ENCODE measurements at regions not wholly inside any gene's neighbourhood (a gene's known extent, or its start where the extent isn't known, plus 50 kb on each side); places are given as distances from the start of the nearest gene placed in this dataset.
"Not testable (repeated sequence)": the region's sequence is repeated elsewhere in the genome, so short reads cannot be mapped to it uniquely, and the experiment has no call there.

GRCh38 chr4:82125787-82126297 is 247.9 kb downstream of the HNRNPD start:
- H3K36me3 Mint-ChIP-seq (ENCODE audit: low read depth): no peaks in the 10 kb centered on the region

GRCh38 chr4:82124932-82125786 is 248.6 kb downstream of the HNRNPD start:
- H3K36me3 Mint-ChIP-seq (ENCODE audit: low read depth): no peaks in the 10 kb centered on the region
- peaks cover 38% of the 10 kb centered on the region for H3K4me1 Mint-ChIP-seq
- no peak overlapping the region for H3K4me3 Mint-ChIP-seq
- TF ChIP-seq, protein P1, sequence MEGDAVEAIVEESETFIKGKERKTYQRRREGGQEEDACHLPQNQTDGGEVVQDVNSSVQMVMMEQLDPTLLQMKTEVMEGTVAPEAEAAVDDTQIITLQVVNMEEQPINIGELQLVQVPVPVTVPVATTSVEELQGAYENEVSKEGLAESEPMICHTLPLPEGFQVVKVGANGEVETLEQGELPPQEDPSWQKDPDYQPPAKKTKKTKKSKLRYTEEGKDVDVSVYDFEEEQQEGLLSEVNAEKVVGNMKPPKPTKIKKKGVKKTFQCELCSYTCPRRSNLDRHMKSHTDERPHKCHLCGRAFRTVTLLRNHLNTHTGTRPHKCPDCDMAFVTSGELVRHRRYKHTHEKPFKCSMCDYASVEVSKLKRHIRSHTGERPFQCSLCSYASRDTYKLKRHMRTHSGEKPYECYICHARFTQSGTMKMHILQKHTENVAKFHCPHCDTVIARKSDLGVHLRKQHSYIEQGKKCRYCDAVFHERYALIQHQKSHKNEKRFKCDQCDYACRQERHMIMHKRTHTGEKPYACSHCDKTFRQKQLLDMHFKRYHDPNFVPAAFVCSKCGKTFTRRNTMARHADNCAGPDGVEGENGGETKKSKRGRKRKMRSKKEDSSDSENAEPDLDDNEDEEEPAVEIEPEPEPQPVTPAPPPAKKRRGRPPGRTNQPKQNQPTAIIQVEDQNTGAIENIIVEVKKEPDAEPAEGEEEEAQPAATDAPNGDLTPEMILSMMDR (IDR thresholded peaks at IDR 0.05): no peak
- peak overlapping the region; percentile 50 for H3K27ac Mint-ChIP-seq
- H3K27me3 Mint-ChIP-seq (ENCODE audit: low read depth, poor library complexity): peaks cover 9% of the 10 kb centered on the region
- no peak for DNase-seq
- H3K9me3 Mint-ChIP-seq: peaks cover 4% of the 10 kb centered on the region

More at GRCh38 chr4:82125787-82126297, 247.9 kb downstream of the HNRNPD start:
- Mint-ChIP-seq H3K9me3 (peaks cover 4% of the 10 kb centered on the region), H3K4me3 (no peak overlapping the region), H3K4me1 (peaks cover 38% of the 10 kb centered on the region), H3K27ac (peak overlapping the region; percentile 50), H3K27me3 (ENCODE audit: low read depth, poor library complexity) (peaks cover 9% of the 10 kb centered on the region)
- TF ChIP-seq, protein P1 (IDR thresholded peaks at IDR 0.05): no peak
- DNase-seq: no peak

DNA sequence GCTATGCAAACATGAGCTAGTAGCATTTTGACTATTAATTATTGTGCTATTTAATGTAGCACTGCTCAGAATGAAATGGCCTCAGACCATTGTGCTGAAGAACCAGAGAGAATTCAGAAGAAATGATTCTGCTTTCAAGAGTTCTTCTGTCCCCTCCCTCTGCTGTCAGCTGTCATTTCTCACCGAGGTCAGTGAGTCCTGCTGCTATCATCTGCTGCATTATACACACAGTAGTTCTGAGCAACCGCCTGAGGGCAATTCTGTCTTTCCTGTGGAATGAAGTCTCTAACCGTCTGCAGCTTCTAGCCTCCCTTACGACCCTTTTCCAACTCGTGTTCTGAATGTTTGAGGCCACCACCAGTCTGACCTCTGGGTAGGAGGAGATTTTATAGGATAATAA is 249.4 kb downstream of the HNRNPD start:
- Mint-ChIP-seq H3K27ac (no peak overlapping the region), H3K36me3 (ENCODE audit: low read depth) (no peaks in the 10 kb centered on the region), H3K4me3 (no peak overlapping the region), H3K4me1 (peaks cover 38% of the 10 kb centered on the region), H3K9me3 (peaks cover 4% of the 10 kb centered on the region), H3K27me3 (ENCODE audit: low read depth, poor library complexity) (peaks cover 9% of the 10 kb centered on the region)
- TF ChIP-seq, protein P1 (IDR thresholded peaks at IDR 0.05): no peak
- DNase-seq: no peak

DNA sequence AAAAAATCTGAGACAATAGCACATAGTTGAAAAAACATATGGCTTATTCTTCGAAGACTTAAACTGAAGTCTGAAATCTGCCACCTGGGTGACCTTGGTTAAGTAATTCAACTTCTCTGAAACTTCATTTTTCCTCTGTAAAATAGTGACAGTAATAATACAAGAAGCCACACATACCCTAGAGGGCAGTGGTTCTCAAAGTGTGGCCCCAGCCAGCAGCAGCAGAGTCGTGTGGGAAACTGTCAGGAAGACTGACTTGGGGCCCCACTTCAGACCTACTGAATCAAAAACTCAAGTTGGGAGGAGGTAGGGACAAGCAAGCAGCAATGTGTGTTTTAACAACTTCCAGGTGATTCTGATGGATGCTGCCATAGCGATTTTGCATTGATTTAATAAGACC is 249.9 kb downstream of the HNRNPD start:
- Mint-ChIP-seq H3K36me3 (ENCODE audit: low read depth) (no peaks in the 10 kb centered on the region), H3K9me3 (peaks cover under 1% of the 10 kb centered on the region), H3K27me3 (ENCODE audit: low read depth, poor library complexity) (peaks cover 5% of the 10 kb centered on the region), H3K4me3 (no peak overlapping the region), H3K4me1 (peaks cover 38% of the 10 kb centered on the region), H3K27ac (no peak overlapping the region)
- DNase-seq: no peak
- TF ChIP-seq, protein P1 (IDR thresholded peaks at IDR 0.05): no peak

DNA sequence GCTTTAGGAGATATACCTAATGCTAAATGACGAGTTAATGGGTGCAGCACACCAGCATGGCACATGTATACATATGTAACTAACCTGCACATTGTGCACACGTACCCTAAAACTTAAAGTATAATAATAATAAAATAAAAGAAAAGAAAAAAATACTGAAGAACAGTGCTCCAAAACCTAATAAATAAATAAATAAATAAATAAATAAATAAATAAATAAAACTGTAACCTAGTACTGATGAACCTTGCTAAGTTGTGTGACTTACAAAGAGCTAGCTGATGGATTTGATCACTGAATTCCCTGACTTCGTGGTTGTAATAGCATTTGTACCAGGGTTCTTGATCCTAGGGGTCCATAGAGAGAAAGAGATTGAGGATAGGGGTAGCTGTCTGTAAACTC is 258.6 kb downstream of the HNRNPD start:
- not testable (repeated sequence) for DNase-seq; H3K4me1 Mint-ChIP-seq; H3K4me3 Mint-ChIP-seq; H3K36me3 Mint-ChIP-seq (ENCODE audit: low read depth); H3K9me3 Mint-ChIP-seq; H3K27ac Mint-ChIP-seq; H3K27me3 Mint-ChIP-seq (ENCODE audit: low read depth, poor library complexity)

DNA sequence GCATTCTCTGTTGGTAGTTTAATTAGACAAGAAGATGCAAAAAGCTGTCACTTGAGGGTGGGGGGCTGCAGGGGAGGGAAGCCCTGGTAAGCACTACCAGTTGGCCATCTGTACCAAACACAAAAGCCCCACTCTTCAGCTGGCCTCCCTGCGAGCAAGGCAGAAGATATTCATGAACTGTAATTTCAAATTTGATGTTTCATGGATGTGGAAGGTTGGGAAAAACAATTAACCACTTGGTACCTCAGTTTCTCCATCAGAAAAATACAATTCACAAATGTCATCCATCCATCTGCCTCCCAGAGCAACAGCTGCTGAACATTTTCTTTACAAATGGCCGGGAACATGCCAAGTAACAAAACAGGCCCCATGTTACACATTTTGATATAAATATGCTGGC is 265.3 kb downstream of the HNRNPD start:
- H3K4me3 Mint-ChIP-seq: no peak overlapping the region
- H3K27ac Mint-ChIP-seq: no peak overlapping the region
- no peaks in the 10 kb centered on the region for H3K36me3 Mint-ChIP-seq (ENCODE audit: low read depth)
- no peaks in the 10 kb centered on the region for H3K27me3 Mint-ChIP-seq (ENCODE audit: low read depth, poor library complexity)
- TF ChIP-seq, protein P1 (IDR thresholded peaks at IDR 0.05): no peak
- DNase-seq: no peak
- H3K4me1 Mint-ChIP-seq: no peaks in the 10 kb centered on the region
- no peaks in the 10 kb centered on the region for H3K9me3 Mint-ChIP-seq

Measured in nephron progenitor cell (in vitro differentiated cells).